MCF 10A (cell line): ENCODE measurements at regions not wholly inside any gene's neighbourhood (a gene's known extent, or its start where the extent isn't known, plus 50 kb on each side); places are given as distances from the start of the nearest gene placed in this dataset.

Experiments
- BruUV-seq: library from RNA; stranded (reverse); fragments of 400-500 nt; replicated peaks from 2 replicates; lab custom pipeline; 2021; lab: Mats Ljungman, UMichigan
- CTCF ChIA-PET: fragments of 300-600 bp; sonication (Branson Sonifier 250); formaldehyde crosslinking; extraction: SDS; loops from one replicate; lab custom pipeline; 2021; ENCODE audit warnings: antibody characterized with exemption, inconsistent platforms; lab: Yijun Ruan, JAX
- POLR2A ChIA-PET: fragments of 300-600, 350-650 bp; sonication (Branson Sonifier 250); formaldehyde crosslinking; extraction: SDS; loops from one replicate; lab custom pipeline; 2020; ENCODE audit warnings: antibody characterized with exemption, inconsistent platforms; lab: Yijun Ruan, JAX
- DNase-seq: peaks from one replicate; pipeline ENCODE4 v3.0.0-alpha.2; 2018; ENCODE audit not compliant: unreplicated experiment
- H3K27ac Mint-ChIP-seq: one replicate; pipeline ENCODE4 v1.8.0; 2022; ENCODE audit warnings: mild to moderate bottlenecking, low read depth, mixed read lengths; ENCODE audit not compliant: unreplicated experiment
- H3K27me3 Mint-ChIP-seq: one replicate; pipeline ENCODE4 v1.8.0; 2022; ENCODE audit warnings: mixed read lengths; ENCODE audit not compliant: insufficient read depth, unreplicated experiment
- H3K36me3 Mint-ChIP-seq: one replicate; pipeline ENCODE4 v1.8.0; 2022; ENCODE audit warnings: mild to moderate bottlenecking, moderate library complexity, mixed read lengths; ENCODE audit not compliant: insufficient read depth, unreplicated experiment
- H3K4me1 Mint-ChIP-seq: one replicate; pipeline ENCODE4 v1.8.0; 2022; ENCODE audit warnings: mixed read lengths; ENCODE audit not compliant: insufficient read depth, unreplicated experiment
- H3K4me3 Mint-ChIP-seq: one replicate; pipeline ENCODE4 v1.8.0; 2022; ENCODE audit warnings: mild to moderate bottlenecking, moderate library complexity, mixed read lengths; ENCODE audit not compliant: unreplicated experiment
- H3K9me3 Mint-ChIP-seq: one replicate; pipeline ENCODE4 v1.8.0; 2022; ENCODE audit warnings: mixed read lengths; ENCODE audit not compliant: unreplicated experiment
- intact Hi-C: fragments of 100-400 bp; cut with micrococcal nuclease; formaldehyde crosslinking; loops from 2 replicates; pipeline ENCODE4 v1.14.1; 2022
- TF ChIP-seq, protein P1 (sequence below): fragments of 200-600 bp; IDR thresholded peaks from one replicate; pipeline ENCODE4 v1.8.0; 2022; ENCODE audit warnings: antibody characterized with exemption, mild to moderate bottlenecking; ENCODE audit not compliant: unreplicated experiment

DNA sequence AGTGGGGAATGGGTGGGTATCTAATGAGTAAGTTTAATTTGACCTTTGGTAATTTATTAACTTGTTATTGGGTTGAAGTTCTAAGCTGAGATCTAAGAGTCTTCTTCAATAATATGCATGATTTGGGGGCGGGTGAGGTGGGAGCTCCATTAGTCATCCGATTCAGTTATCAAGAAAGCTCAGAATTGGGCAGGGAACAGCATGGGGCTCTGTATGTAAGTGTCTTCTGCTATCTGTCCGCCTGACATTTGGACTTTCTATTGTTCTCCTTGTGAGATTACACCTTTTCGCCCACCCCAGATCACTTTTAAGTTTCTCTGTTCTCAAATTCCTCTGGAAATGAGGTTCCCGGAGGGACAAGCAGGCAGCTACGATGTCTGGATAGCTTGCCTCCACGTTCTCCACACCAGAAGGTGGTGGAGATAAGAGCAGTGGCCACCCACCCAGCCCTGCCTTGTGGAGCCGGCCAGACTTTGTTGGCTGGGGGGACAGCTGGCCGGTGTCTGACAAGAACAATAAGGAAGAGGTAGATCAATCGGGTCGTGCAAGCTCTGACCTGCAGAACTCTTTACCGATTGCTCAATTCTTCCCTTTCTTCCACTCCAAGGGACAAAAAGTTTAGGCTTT, 75.5 kb upstream of the GATA6 start:
- BruUV-seq = no TSS peak
- H3K27me3 Mint-ChIP-seq = no peaks in the 10 kb centered on the region
- H3K36me3 Mint-ChIP-seq = no peaks in the 10 kb centered on the region
- POLR2A ChIA-PET = interaction anchor here (0.8 kb wide), 1 partner anchor 18 kb away, joined by 4 read pairs; no protein-coding TSS in a partner anchor
- H3K4me3 Mint-ChIP-seq = no peak overlapping the region
- no peaks in the 10 kb centered on the region for H3K9me3 Mint-ChIP-seq
- no peaks in the 10 kb centered on the region for H3K4me1 Mint-ChIP-seq
- intact Hi-C loops = no loop called here
- DNase-seq = no peak
- CTCF ChIA-PET = interaction anchor here (0.6 kb wide), 1 partner anchor 177 kb away, joined by 3 read pairs; no protein-coding TSS in a partner anchor
- TF ChIP-seq, protein P1, sequence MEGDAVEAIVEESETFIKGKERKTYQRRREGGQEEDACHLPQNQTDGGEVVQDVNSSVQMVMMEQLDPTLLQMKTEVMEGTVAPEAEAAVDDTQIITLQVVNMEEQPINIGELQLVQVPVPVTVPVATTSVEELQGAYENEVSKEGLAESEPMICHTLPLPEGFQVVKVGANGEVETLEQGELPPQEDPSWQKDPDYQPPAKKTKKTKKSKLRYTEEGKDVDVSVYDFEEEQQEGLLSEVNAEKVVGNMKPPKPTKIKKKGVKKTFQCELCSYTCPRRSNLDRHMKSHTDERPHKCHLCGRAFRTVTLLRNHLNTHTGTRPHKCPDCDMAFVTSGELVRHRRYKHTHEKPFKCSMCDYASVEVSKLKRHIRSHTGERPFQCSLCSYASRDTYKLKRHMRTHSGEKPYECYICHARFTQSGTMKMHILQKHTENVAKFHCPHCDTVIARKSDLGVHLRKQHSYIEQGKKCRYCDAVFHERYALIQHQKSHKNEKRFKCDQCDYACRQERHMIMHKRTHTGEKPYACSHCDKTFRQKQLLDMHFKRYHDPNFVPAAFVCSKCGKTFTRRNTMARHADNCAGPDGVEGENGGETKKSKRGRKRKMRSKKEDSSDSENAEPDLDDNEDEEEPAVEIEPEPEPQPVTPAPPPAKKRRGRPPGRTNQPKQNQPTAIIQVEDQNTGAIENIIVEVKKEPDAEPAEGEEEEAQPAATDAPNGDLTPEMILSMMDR = no peak
- no peak overlapping the region for H3K27ac Mint-ChIP-seq

DNA sequence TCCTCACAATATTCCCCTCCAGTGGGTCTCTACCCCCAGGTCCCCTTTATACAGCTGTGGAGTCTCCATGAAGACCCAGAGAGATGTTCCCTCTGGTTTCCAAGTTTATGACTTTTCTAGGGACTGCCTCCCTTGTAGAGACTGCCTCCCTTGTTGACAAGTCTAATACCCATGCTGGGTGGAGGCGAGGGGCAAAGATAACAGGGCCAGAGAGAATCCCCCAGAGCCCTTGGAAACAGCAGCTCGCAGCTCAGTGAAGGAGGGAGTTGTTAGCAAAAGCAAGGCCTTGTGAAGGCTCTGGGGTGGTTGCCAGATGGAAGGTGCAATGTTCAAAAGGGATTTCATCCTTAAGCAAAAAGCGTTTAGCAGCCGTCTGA, 75.0 kb upstream of the GATA6 start:
- Mint-ChIP-seq H3K4me3 (no peak overlapping the region), H3K27ac (no peak overlapping the region), H3K27me3 (no peaks in the 10 kb centered on the region), H3K36me3 (no peaks in the 10 kb centered on the region), H3K4me1 (no peaks in the 10 kb centered on the region), H3K9me3 (no peaks in the 10 kb centered on the region)
- BruUV-seq = no TSS peak
- ChIA-PET CTCF (interaction anchor here (0.6 kb wide), 1 partner anchor 178 kb away, joined by 3 read pairs; no protein-coding TSS in a partner anchor), POLR2A (interaction anchor here (0.8 kb wide), 1 partner anchor 19 kb away, joined by 4 read pairs; no protein-coding TSS in a partner anchor)
- intact Hi-C loops = no loop called here
- TF ChIP-seq, protein P1 = no peak
- no peak for DNase-seq

DNA sequence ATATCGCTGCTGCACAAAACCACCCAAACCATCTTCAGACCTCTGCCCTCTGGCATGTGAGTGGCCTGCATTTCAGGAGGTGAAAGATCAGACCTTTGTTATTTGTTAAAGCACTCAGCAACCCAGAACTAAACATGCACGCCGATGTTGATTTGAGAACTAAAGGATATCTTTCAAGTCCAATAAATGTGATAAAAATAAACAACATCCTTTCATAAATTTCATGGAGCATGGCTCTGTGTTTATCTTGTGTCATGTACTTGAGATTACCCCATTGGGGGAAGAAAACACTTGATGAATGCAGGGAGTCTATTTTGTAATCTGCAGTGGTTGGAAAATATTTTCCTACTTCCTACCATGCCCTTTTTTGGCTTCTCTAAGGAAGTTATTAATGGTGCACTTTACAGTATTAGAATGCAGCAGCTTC, 70.8 kb upstream of the GATA6 start:
- Mint-ChIP-seq H3K9me3 (no peaks in the 10 kb centered on the region), H3K27ac (no peak overlapping the region), H3K4me3 (no peak overlapping the region), H3K36me3 (no peaks in the 10 kb centered on the region), H3K4me1 (no peaks in the 10 kb centered on the region), H3K27me3 (no peaks in the 10 kb centered on the region)
- no TSS peak for BruUV-seq
- no peak for DNase-seq
- TF ChIP-seq, protein P1 = no peak
- intact Hi-C loops = no loop called here
- ChIA-PET CTCF (no interaction called here), POLR2A (interaction anchor here (0.6 kb wide), 1 partner anchor 16 kb away, joined by 5 read pairs; no protein-coding TSS in a partner anchor)

DNA sequence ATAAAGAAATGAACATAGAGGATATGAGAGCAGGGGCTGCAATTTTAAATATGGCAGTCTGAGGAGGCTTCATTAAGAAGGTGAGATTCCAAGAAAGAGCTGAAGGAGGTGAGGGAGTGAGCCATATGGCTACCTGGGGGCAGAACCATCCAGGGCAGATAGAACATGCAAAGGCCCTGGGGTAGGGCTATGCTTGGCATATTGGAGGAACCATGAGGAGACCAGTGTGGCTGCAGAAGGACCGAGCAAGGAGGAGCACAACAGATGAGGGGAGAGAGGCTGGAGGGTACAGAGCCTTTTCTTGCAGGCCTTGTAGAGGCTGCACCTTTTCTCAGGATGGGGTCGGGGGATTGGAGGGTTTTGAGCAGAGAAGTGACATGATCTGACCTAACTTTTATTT, 69.5 kb upstream of the GATA6 start:
- TF ChIP-seq, protein P1 = no peak
- H3K36me3 Mint-ChIP-seq = no peaks in the 10 kb centered on the region
- no peak overlapping the region for H3K27ac Mint-ChIP-seq
- intact Hi-C loops = no loop called here
- ChIA-PET POLR2A (interaction anchor here (1.0 kb wide), 1 partner anchor 67 kb away, joined by 4 read pairs; no protein-coding TSS in a partner anchor), CTCF (no interaction called here)
- no peak for DNase-seq
- H3K27me3 Mint-ChIP-seq = no peaks in the 10 kb centered on the region
- H3K4me3 Mint-ChIP-seq = no peak overlapping the region
- H3K9me3 Mint-ChIP-seq = no peaks in the 10 kb centered on the region
- no TSS peak for BruUV-seq
- no peaks in the 10 kb centered on the region for H3K4me1 Mint-ChIP-seq
